HL-60 (cell line): ENCODE measurements at regions not wholly inside any gene's neighbourhood (a gene's known extent, or its start where the extent isn't known, plus 50 kb on each side); places are given as distances from the start of the nearest gene placed in this dataset.

Experiments used
- DNase-seq, 2 experiments: peaks; one replicate each; pipeline ENCODE4 v3.0.0-alpha.2; 2010 to 2020; ENCODE audit warnings: low read depth in 1 of 2, low spot score in 1 of 2
- H3K27ac ChIP-seq: fragments of 250-450 bp; sonication (Bioruptor Pico); replicated peaks from 2 replicates; pipeline ENCODE4 v1.5.1; 2020; ENCODE audit warnings: mild to moderate bottlenecking, moderate library complexity
- H3K27me3 ChIP-seq: fragments of 250-450 bp; sonication (Bioruptor Pico); 2 replicates; pipeline ENCODE4 v1.5.1; 2021; ENCODE audit warnings: mild to moderate bottlenecking, moderate library complexity; ENCODE audit not compliant: insufficient read depth, poor library complexity, severe bottlenecking
- H3K4me3 ChIP-seq: replicated peaks from 2 replicates; pipeline ENCODE4 v1.5.1; 2011; ENCODE audit warnings: mild to moderate bottlenecking, control low read depth, low read length; ENCODE audit not compliant: insufficient read depth
- GABPA ChIP-seq: IDR thresholded peaks from 2 replicates; pipeline ENCODE4 v1.6.1; 2012; ENCODE audit warnings: low read depth
- POLR2AphosphoS5 ChIP-seq: IDR thresholded peaks from 2 replicates; pipeline ENCODE4 v1.6.1; 2012; ENCODE audit warnings: low read depth
- SPI1 ChIP-seq: IDR thresholded peaks from 2 replicates; pipeline ENCODE4 v1.6.1; 2012; ENCODE audit warnings: low read depth, mild to moderate bottlenecking, borderline replicate concordance
- TF ChIP-seq, protein P1 (sequence below): IDR thresholded peaks from one replicate; pipeline ENCODE4 v1.5.1; 2011; ENCODE audit warnings: low read length, control low read depth, inconsistent platforms; ENCODE audit not compliant: insufficient read depth
- TF ChIP-seq, protein P2 (sequence below): IDR thresholded peaks from 2 replicates; pipeline ENCODE4 v1.6.1; 2012; ENCODE audit warnings: low read depth; ENCODE audit not compliant: insufficient replicate concordance

DNA sequence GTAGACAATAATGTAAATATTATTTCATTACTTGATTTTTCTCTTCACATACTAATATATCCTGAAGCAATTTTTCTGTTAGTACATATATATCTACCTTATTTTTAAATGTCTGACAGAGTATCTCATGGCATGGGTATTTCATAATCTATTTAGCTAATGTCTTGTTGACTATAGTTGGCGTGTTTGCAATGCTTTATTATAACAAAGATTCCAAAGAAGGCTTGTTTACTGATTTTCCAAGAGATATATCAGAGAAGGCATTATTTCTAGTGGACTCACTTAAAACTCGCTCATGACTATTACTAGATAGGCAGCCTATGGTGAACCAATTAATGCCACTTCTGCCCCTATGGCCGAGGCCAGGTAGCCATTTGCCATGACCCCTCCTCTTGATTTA, 152.4 kb upstream of the RORA start:
- Histone ChIP-seq H3K4me3 (no peak overlapping the region), H3K27me3 (no peaks in the 10 kb centered on the region), H3K27ac (no peak overlapping the region)
- no peak for DNase-seq
- TF ChIP-seq, protein P1, sequence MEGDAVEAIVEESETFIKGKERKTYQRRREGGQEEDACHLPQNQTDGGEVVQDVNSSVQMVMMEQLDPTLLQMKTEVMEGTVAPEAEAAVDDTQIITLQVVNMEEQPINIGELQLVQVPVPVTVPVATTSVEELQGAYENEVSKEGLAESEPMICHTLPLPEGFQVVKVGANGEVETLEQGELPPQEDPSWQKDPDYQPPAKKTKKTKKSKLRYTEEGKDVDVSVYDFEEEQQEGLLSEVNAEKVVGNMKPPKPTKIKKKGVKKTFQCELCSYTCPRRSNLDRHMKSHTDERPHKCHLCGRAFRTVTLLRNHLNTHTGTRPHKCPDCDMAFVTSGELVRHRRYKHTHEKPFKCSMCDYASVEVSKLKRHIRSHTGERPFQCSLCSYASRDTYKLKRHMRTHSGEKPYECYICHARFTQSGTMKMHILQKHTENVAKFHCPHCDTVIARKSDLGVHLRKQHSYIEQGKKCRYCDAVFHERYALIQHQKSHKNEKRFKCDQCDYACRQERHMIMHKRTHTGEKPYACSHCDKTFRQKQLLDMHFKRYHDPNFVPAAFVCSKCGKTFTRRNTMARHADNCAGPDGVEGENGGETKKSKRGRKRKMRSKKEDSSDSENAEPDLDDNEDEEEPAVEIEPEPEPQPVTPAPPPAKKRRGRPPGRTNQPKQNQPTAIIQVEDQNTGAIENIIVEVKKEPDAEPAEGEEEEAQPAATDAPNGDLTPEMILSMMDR: no peak
- TF ChIP-seq, protein P2, sequence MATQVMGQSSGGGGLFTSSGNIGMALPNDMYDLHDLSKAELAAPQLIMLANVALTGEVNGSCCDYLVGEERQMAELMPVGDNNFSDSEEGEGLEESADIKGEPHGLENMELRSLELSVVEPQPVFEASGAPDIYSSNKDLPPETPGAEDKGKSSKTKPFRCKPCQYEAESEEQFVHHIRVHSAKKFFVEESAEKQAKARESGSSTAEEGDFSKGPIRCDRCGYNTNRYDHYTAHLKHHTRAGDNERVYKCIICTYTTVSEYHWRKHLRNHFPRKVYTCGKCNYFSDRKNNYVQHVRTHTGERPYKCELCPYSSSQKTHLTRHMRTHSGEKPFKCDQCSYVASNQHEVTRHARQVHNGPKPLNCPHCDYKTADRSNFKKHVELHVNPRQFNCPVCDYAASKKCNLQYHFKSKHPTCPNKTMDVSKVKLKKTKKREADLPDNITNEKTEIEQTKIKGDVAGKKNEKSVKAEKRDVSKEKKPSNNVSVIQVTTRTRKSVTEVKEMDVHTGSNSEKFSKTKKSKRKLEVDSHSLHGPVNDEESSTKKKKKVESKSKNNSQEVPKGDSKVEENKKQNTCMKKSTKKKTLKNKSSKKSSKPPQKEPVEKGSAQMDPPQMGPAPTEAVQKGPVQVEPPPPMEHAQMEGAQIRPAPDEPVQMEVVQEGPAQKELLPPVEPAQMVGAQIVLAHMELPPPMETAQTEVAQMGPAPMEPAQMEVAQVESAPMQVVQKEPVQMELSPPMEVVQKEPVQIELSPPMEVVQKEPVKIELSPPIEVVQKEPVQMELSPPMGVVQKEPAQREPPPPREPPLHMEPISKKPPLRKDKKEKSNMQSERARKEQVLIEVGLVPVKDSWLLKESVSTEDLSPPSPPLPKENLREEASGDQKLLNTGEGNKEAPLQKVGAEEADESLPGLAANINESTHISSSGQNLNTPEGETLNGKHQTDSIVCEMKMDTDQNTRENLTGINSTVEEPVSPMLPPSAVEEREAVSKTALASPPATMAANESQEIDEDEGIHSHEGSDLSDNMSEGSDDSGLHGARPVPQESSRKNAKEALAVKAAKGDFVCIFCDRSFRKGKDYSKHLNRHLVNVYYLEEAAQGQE: no peak
- TF ChIP-seq POLR2AphosphoS5: no peak
- TF ChIP-seq GABPA: no peak
- no peak for TF ChIP-seq SPI1

DNA sequence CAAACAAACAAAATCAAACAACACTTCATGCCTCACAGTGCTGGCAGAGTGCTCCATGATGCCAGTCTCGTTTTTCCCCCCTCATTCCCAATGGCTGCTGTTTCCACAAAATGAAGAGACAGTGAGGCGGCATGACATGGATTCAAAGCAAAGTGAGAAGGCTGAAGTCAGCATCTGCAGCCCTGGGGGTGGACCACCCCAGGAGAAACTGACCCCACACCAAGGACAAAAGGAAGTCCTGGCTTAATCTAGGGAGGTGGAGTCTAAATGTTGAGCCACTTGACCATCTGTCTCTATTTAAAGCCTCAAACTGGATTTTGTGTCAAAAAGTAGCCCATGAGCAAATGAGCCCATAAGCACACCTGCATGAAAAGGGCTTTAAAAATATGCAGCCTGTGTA, 151.2 kb upstream of the RORA start:
- no peak overlapping the region for H3K4me3 ChIP-seq
- TF ChIP-seq POLR2AphosphoS5 (no peak), GABPA (no peak), SPI1 (no peak)
- TF ChIP-seq, protein P1: no peak
- TF ChIP-seq, protein P2: no peak
- no peaks in the 10 kb centered on the region for H3K27me3 ChIP-seq
- no peak for DNase-seq
- no peak overlapping the region for H3K27ac ChIP-seq

DNA sequence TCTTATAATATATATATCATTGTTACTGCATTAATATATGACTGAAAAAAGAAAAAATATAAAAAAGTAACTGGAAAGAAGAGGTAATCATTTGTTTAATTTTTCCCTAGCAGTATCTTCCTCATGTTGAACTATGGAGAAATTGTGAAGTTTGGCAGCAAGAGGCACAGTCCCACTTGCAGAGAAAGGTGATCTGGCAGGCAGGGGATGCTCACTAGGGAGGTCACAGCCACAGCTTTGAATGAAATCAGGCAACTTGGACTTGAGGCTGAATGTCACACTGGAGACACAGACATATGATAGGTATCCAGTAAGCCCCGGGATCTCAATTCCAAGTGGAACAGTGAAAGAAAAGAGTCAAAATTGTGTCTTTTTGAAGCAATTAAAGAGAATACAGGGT, 149.9 kb upstream of the RORA start:
- H3K4me3 ChIP-seq: no peak overlapping the region
- no peaks in the 10 kb centered on the region for H3K27me3 ChIP-seq
- no peak for DNase-seq
- TF ChIP-seq, protein P1: no peak
- TF ChIP-seq, protein P2: no peak
- TF ChIP-seq POLR2AphosphoS5: no peak
- TF ChIP-seq GABPA: no peak
- no peak for TF ChIP-seq SPI1
- H3K27ac ChIP-seq: no peak overlapping the region
